CD14-positive monocyte (primary cell): ENCODE measurements at regions not wholly inside any gene's neighbourhood (a gene's known extent, or its start where the extent isn't known, plus 50 kb on each side); places are given as distances from the start of the nearest gene placed in this dataset.

Source experiments
- DNase-seq, 3 donors: peaks; one replicate each; pipeline ENCODE4 v3.0.0-alpha.2; 2011 to 2022
- H2AFZ ChIP-seq: 2 replicates; pipeline ENCODE4 v1.6.0; 2012; ENCODE audit warnings: mild to moderate bottlenecking, low read depth, low read length, inconsistent platforms; ENCODE audit not compliant: insufficient read depth, poor library complexity, severe bottlenecking
- H3K27ac ChIP-seq, 2 donors: 1 replicate in 1 of 2; 2 replicates in 1 of 2; pipeline ENCODE4 v1.5.1; 2012 to 2013; ENCODE audit warnings: low read length in 2 of 2, control low read depth in 1 of 2, inconsistent platforms in 1 of 2, low read depth in 1 of 2, mild to moderate bottlenecking in 1 of 2
- H3K27me3 ChIP-seq, 2 donors: one replicate each; pipeline versions ENCODE4 v1.6.0 to v1.6.1; 2011 to 2013; ENCODE audit warnings: low read length in 2 of 2; ENCODE audit not compliant: control insufficient read depth in 2 of 2, insufficient read depth in 2 of 2
- H3K36me3 ChIP-seq, 2 donors: replicated peaks in 1 of 2; 1 replicate in 1 of 2; 2 replicates in 1 of 2; pipeline versions ENCODE4 v1.5.1 to v1.6.1; 2012 to 2013; ENCODE audit warnings: low read length in 2 of 2, control low read depth in 1 of 2, inconsistent platforms in 1 of 2, mild to moderate bottlenecking in 1 of 2; ENCODE audit not compliant: insufficient read depth in 2 of 2, control insufficient read depth in 1 of 2
- H3K4me1 ChIP-seq, 2 donors: 1 replicate in 1 of 2; 2 replicates in 1 of 2; pipeline versions ENCODE4 v1.5.1 to v1.6.1; 2012 to 2013; ENCODE audit warnings: low read length in 2 of 2, control low read depth in 1 of 2, inconsistent platforms in 1 of 2, mild to moderate bottlenecking in 1 of 2, moderate library complexity in 1 of 2; ENCODE audit not compliant: insufficient read depth in 2 of 2, control insufficient read depth in 1 of 2
- H3K4me2 ChIP-seq: replicated peaks from 2 replicates; pipeline ENCODE3; 2012; ENCODE audit warnings: low read length, moderate library complexity, mild to moderate bottlenecking; ENCODE audit not compliant: poor library complexity, severe bottlenecking; ENCODE audit errors: extremely low read depth
- H3K4me3 ChIP-seq, 3 experiments: fragments of 200-600 bp in 1 of 3; sonication (generic) in 1 of 3; replicated peaks in 1 of 3; 1 replicate in 2 of 3; 2 replicates in 1 of 3; pipeline ENCODE4 v1.5.1; 2011 to 2013; ENCODE audit warnings: low read length in 3 of 3, mild to moderate bottlenecking in 3 of 3, control low read depth in 2 of 3, low read depth in 2 of 3, inconsistent platforms in 1 of 3, moderate library complexity in 1 of 3
- H3K79me2 ChIP-seq: 2 replicates; pipeline ENCODE4 v1.6.0; 2012; ENCODE audit warnings: mild to moderate bottlenecking, control low read depth, inconsistent platforms, low read length, moderate library complexity; ENCODE audit not compliant: insufficient read depth
- H3K9ac ChIP-seq: 2 replicates; pipeline ENCODE4 v1.6.0; 2017; ENCODE audit warnings: low read length, mild to moderate bottlenecking; ENCODE audit not compliant: insufficient read depth, poor library complexity, severe bottlenecking
- H3K9me3 ChIP-seq, 2 donors: replicated peaks in 1 of 2; 1 replicate in 1 of 2; 2 replicates in 1 of 2; pipeline versions ENCODE4 v1.5.1 to v1.6.1; 2012 to 2013; ENCODE audit warnings: low read length in 2 of 2, control low read depth in 1 of 2; ENCODE audit not compliant: control insufficient read depth in 1 of 2, insufficient read depth in 1 of 2
- H4K20me1 ChIP-seq: 2 replicates; pipeline ENCODE4 v1.6.0; 2012; ENCODE audit warnings: mild to moderate bottlenecking, low read length, control low read depth, moderate library complexity; ENCODE audit not compliant: insufficient read depth
- H3K27ac Mint-ChIP-seq, 7 donors: one replicate each; pipeline ENCODE4 v1.8.0; 2020; ENCODE audit warnings: mild to moderate bottlenecking in 7 of 7, mixed read lengths in 7 of 7, moderate library complexity in 6 of 7, inconsistent platforms in 2 of 7
- H3K27me3 Mint-ChIP-seq, 3 donors: one replicate each; pipeline ENCODE4 v1.8.0; 2021 to 2022; ENCODE audit warnings: low read depth in 3 of 3, mild to moderate bottlenecking in 3 of 3, mixed read lengths in 3 of 3, moderate library complexity in 3 of 3, inconsistent platforms in 1 of 3
- H3K36me3 Mint-ChIP-seq, 2 donors: one replicate each; pipeline ENCODE4 v1.8.0; 2020; ENCODE audit warnings: mixed read lengths in 2 of 2, inconsistent platforms in 1 of 2, mild to moderate bottlenecking in 1 of 2
- H3K4me1 Mint-ChIP-seq: one replicate; pipeline ENCODE4 v1.8.0; 2020; ENCODE audit warnings: mild to moderate bottlenecking, mixed read lengths
- H3K4me3 Mint-ChIP-seq, 2 donors: one replicate each; pipeline ENCODE4 v1.8.0; 2020; ENCODE audit warnings: mild to moderate bottlenecking in 2 of 2, mixed read lengths in 2 of 2, moderate library complexity in 1 of 2
- H3K9me3 Mint-ChIP-seq, 7 donors: one replicate each; pipeline ENCODE4 v1.8.0; 2020 to 2022; ENCODE audit warnings: mixed read lengths in 7 of 7, mild to moderate bottlenecking in 6 of 7, moderate library complexity in 6 of 7, inconsistent platforms in 2 of 7
- CTCF ChIP-seq: fragments of 200-600 bp; IDR thresholded peaks from one replicate; pipeline ENCODE4 v1.8.0; 2022; ENCODE audit warnings: antibody characterized with exemption, mild to moderate bottlenecking
- WGBS: methylation state at CpG from one replicate; pipeline ENCODE4 v1.1.5; 2013; ENCODE audit warnings: missing lambda C conversion rate; ENCODE audit not compliant: insufficient coverage; 5-methylcytosine and 5-hydroxymethylcytosine counted together
- intact Hi-C, 2 donors: fragments of 100-400 bp; cut with micrococcal nuclease; formaldehyde crosslinking; loops; one replicate each; pipeline versions ENCODE4 v1.15.0 to v1.15.1; 2023

GRCh38 chr9:75414371-75415160 is 326.3 kb downstream of the OSTF1 start:
- no peaks in the 10 kb centered on the region for H3K27me3 ChIP-seq
- H3K9me3 Mint-ChIP-seq: peaks cover 0 to 14% (median 4%) of the 10 kb centered on the region in 7 donors
- TF ChIP-seq CTCF: no peak

GRCh38 chr9:75417471-75417870 is 329.2 kb downstream of the OSTF1 start:
- H3K27ac ChIP-seq: no peak overlapping the region
- no peaks in the 10 kb centered on the region for H3K27me3 ChIP-seq
- Mint-ChIP-seq H3K9me3 (peaks cover 0 to 3% (median 1%) of the 10 kb centered on the region in 7 donors), H3K4me3 (no peak overlapping the region), H3K4me1 (no peaks in the 10 kb centered on the region), H3K36me3 (no peaks in the 10 kb centered on the region), H3K27ac (peak overlapping the region in 1 of 7 donors; percentile 54), H3K27me3 (no peaks in the 10 kb centered on the region)
- DNase-seq: no peak
- no peak overlapping the region for H3K4me2 ChIP-seq
- H3K79me2 ChIP-seq: no peaks in the 10 kb centered on the region
- H4K20me1 ChIP-seq: no peaks in the 10 kb centered on the region
- H3K9ac ChIP-seq: no peak overlapping the region
- H3K36me3 ChIP-seq: no peaks in the 10 kb centered on the region
- no peak for TF ChIP-seq CTCF
- H3K4me1 ChIP-seq: no peaks in the 10 kb centered on the region
- H3K4me3 ChIP-seq: no peak overlapping the region
- no peak overlapping the region for H2AFZ ChIP-seq
- WGBS: 100% methylated on average over 1 of the region's 4 CpGs
- intact Hi-C loops: no loop called here
- peaks cover 0 to 5% of the 10 kb centered on the region in 2 donors for H3K9me3 ChIP-seq

More at GRCh38 chr9:75414371-75415160, 326.3 kb downstream of the OSTF1 start:
- intact Hi-C loops: no loop called here
- no peaks in the 10 kb centered on the region for H3K79me2 ChIP-seq
- H3K9ac ChIP-seq: no peak overlapping the region
- H4K20me1 ChIP-seq: no peaks in the 10 kb centered on the region
- H3K27ac ChIP-seq: no peak overlapping the region
- no peaks in the 10 kb centered on the region for H3K36me3 Mint-ChIP-seq
- H3K4me3 ChIP-seq: no peak overlapping the region
- WGBS: 72% methylated on average over 3 of the region's 5 CpGs
- H3K9me3 ChIP-seq: peaks cover 0 to 8% of the 10 kb centered on the region in 2 donors
- no peaks in the 10 kb centered on the region for H3K27me3 Mint-ChIP-seq
- no peak overlapping the region for H3K4me2 ChIP-seq
- H3K4me1 ChIP-seq: no peaks in the 10 kb centered on the region
- H2AFZ ChIP-seq: no peak overlapping the region
- no peak overlapping the region for H3K27ac Mint-ChIP-seq
- DNase-seq: no peak
- peak overlapping the region in 1 of 2 donors; percentile 6 for H3K4me3 Mint-ChIP-seq
- H3K36me3 ChIP-seq: no peaks in the 10 kb centered on the region
- no peaks in the 10 kb centered on the region for H3K4me1 Mint-ChIP-seq
